GM23338 (cell line): ENCODE measurements at regions not wholly inside any gene's neighbourhood (a gene's known extent, or its start where the extent isn't known, plus 50 kb on each side); places are given as distances from the start of the nearest gene placed in this dataset.

Source experiments
- CTCF ChIP-seq, 2 experiments: fragments of 200-600 bp in 1 of 2; sonication (generic) in 1 of 2; conservative IDR thresholded peaks; 2 replicates each; pipeline versions ENCODE4 v1.5.1 to v1.6.1; 2016 to 2017; ENCODE audit warnings: antibody characterized with exemption in 2 of 2, low read depth in 2 of 2, mild to moderate bottlenecking in 2 of 2, moderate library complexity in 1 of 2
- EZH2 ChIP-seq: fragments of 200-600 bp; sonication (generic); IDR thresholded peaks from one replicate; pipeline ENCODE4 v1.8.0; 2017; ENCODE audit warnings: antibody characterized with exemption, mild to moderate bottlenecking, low read depth; ENCODE audit not compliant: unreplicated experiment
- EZH2phosphoT487 ChIP-seq: fragments of 200-600 bp; sonication (generic); IDR thresholded peaks from one replicate; pipeline ENCODE4 v1.8.1; 2018; ENCODE audit warnings: antibody characterized with exemption; ENCODE audit not compliant: unreplicated experiment
- POLR2AphosphoS5 ChIP-seq: IDR thresholded peaks from 2 replicates; pipeline ENCODE4 v1.6.1; 2016; ENCODE audit warnings: antibody characterized with exemption, low read depth
- REST ChIP-seq: IDR thresholded peaks from one replicate; pipeline ENCODE4 v1.6.1; 2018; ENCODE audit warnings: antibody characterized with exemption; ENCODE audit not compliant: unreplicated experiment

- TF ChIP-seq CTCF (conservative IDR thresholded peaks at IDR 0.05; ENCODE audit: low read depth in 2 of 2) (no peak), REST (no peak), EZH2phosphoT487 (no peak), POLR2AphosphoS5 (no peak), EZH2 (no peak)
Observed at GRCh38 chr5:124240732-124241131, 505.7 kb downstream of the ZNF608 start.
